8988T (cell line): ENCODE measurements at regions not wholly inside any gene's neighbourhood (a gene's known extent, or its start where the extent isn't known, plus 50 kb on each side); places are given as distances from the start of the nearest gene placed in this dataset.

ENCODE experiments used
- DNase-seq: peaks from one replicate; pipeline ENCODE4 v3.0.0; 2011

DNA sequence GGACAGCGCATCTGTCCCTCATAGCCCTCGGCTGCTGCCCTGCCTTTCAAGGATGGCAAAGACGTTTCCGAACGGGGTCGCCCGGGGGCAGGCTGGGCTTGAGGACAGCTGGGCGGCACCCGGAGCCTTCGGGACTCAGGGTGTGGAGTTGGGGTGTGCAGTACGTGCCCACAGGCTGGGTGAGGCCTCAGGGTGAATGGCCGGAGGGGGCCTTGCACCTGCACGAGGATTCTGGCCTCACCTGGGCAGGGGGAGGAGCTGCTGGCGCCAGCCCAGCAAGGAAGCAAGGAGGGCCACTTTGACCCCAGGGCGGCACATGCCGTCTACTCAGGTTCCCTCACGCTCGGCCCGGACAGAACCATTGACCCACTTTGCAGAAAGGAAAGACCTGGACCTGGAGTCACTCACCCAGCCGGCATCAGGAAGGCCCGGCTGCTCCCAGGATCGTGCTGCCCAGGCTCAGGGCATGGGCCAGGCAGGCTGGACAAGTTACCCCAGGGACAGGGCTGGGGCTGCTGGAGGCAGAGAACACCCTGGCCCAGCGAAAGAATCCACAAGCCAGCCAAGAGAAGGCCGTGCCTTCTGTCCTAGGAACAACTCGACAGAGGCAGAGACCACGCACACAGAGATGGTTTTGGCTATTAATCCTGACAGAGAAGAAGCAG is 65.1 kb upstream of the TTC34 start:
- no peak for DNase-seq

DNA sequence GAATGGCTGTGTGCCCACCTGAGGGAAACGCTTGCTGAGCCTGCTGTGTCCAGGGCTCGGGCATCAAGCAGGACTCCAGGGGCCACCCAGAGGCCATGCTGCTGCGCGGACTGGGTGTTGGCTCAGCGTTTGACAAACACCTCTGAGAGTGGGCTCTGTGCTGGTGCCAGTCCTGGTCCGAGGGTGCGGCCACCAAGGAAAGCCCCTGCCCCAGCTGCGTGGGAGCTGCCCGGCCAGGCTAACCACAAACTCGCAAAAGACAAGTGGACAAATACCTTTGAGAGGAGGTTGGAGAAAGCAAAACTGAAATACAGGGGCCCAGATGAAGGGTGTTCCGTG is 65.6 kb upstream of the TTC34 start:
- DNase-seq, result no peak

DNA sequence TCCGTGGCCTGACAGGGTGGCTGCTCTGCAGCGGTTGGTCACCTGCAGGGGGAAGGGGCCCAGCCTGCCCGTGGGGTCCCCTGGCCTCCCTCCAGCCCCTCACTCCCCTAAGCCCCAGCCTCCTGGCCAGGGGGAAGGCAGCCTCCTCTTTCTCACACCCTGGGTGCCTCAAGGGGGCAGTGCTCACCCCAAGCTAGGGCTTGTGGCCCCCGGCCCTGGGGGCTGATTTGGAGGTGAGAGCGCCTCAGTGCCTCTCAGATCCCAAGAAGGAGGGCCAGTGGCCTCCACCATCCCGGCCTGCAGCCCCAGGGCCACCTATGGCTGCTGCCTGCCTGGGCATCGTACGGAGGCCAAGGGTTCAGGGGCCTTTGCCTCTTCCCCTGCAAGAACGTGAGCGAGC is 66.4 kb upstream of the TTC34 start:
- DNase-seq, result no peak

DNA sequence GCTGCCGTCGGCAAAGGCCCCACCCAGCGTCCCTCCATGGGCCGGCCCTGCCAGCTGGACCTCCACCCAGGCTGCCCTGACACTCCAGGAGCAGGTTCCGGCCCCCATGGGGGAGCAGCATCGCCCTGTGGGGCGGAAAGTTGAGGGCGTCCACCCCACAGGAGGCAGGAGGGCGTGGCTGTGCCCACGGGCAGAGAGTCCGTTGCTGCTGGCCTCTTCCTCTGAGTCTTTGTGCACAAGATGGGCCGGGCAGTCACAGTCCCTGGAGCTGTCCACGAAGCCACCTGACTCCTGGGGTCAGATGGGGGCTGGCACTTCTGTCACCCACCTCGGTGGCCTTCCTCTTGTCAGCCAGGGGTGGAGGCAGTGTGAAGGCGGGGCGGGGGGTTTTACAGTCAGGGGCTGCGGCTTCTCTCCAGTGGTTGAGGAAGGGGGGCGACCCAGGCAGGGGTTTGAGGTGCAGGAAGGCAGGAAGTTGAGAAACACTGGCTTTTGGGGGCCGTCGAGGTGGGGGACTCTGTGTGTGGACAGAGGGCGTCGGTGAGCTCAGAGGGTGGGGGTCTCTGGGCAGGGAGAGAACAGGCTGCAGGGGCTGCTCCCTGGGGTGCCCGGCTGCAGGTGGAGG is 67.2 kb upstream of the TTC34 start:
- DNase-seq, result no peak

DNA sequence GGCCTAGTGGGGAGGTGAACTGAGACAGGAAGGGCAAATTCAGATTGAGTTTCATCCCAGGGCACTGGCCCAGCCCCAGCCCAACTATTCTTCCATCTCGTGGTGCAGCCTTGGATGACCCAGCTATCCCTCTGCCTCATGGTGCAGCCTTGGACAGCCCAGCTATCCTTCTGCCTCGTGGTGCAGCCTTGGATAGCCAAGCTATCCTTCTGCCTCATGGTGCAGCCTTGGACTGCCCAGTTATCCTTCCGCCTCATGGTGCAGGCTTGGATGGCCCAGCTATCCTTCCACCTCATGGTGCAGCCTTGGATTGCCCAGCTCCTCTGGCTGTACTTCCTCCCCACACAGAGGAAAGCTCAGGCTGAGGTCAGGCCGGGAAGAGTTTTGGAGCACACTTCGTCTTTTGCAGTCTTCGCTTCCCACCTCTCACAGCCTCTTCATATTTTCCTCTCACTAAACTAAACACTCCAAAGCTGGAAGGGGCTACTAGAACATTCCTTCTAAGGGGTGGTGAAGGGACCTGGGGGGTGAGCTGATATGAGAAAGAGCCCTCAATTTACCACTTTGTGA is 69.8 kb upstream of the TTC34 start:
- DNase-seq, result no peak

DNA sequence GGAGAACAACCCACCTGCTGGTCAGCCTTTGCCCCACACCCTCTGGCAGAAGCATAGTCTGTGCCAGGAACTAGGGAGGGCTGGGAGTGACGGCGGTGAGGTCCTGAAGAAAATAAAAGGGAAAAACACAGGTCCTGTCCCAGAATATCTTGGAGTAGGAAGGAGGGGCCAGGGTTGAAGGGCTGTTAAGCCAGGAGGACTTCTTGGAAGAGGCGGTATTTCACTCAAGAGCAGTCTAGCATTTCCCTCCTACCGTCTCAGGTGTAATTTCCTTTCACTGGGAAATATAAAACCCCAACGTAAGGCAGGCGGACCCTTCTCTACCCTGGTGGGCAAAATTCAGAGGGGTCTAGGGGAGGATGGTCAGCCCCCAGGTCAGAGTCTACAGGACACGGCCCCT is 72.7 kb upstream of the TTC34 start:
- no peak for DNase-seq

DNA sequence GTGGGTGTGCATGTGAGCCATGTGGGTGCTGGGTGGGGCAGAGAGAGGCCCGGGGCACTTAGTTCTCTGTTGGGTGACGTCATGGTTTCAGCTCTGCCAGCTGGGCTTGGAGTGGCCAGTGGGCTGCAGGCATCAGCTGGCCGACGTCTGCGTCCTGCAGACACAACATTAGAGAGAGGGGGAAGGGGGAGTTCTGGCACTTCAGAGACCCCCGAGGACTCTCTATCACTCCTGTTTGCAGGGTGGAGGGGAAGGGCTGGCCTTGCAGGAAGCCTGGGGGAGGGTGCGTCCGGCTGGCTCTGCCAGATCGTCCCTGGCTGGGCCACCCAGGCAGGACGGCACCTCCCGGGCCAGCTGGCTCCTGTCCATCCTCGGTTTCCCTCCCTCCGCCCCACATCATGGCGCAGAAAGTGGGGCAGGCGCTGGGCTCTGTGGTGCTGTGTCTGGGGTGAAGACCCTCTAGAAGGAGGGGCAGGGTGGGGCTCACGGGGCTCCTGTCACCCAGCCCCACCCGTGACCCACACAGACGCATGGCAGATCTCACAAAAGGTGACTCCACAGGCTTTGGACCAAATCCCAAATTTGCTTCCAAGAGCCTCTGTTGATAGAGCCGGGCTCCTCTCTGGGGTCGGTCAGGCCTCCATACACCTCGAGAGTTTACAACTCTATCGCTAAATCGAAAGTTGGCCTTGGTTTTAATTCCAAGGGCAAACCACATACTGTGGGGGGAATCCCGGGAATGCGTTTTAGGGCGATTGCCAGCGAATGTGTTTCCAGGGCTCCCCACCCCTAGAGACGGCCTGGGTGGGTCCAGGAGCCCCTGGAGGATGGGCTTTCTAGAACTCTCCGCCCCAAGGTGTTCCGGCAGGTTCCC is 73.4 kb upstream of the TTC34 start:
- no peak for DNase-seq

DNA sequence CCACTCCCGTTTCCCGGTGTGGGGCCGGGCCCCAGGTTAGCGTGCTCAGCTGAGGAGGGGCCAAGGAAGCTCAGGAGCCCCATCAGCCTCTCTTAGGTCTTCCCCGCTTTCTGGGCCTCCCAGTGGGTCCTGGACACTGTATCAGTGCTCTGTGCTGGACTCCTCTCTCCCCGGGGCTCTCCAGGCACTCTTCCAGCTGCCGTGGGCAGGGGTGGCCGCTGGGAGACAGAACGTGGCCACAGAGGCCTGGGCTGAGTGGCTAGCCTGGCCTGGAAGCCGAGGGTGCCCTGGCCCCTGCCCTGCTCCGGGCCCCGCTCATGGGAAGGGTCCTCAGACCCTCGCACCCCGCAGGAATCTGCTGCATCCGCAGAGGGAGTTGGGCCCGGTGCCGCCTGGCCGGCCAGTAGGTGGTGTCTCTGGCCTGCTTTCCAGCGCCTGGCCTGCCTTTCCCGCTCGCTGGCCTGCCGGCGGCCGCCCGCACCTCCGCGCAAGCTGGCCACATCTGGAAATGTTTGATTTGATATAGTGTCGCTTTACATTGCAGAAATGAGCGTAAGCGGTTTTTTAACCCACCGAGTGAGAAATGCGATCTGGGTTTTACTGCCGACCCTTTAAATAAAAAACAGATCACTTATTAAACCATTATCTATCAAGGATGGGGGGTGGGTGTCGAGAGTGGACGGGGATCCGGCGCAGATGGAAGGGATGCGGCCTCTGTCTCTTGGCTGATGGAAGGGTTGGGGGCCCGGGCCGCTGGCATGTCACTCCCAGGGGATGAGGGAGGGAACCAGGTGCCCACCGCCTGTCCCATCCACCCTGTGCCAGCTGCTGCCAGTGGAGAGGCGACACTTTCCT is 74.4 kb upstream of the TTC34 start:
- no peak for DNase-seq

DNA sequence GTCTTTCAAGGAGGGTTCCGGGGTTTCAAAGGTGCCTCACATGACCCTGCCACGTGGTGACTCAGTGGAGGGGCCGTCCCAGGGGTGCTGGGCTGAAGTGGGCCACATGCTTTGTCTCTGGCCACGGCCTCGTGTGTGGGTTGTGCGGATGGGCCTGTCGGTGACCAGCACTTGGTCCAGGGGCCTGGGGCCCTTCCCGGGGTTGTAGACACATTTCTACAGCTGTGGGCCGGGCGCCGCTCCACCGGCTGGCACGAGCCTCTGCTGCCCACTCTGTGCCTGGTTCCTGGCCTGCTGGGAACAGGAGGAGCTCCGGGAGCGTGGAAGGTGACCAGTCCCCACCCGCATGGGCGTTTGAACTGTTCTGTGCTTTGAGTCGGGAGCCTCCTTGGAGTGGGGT is 75.4 kb upstream of the TTC34 start:
- no peak for DNase-seq

DNA sequence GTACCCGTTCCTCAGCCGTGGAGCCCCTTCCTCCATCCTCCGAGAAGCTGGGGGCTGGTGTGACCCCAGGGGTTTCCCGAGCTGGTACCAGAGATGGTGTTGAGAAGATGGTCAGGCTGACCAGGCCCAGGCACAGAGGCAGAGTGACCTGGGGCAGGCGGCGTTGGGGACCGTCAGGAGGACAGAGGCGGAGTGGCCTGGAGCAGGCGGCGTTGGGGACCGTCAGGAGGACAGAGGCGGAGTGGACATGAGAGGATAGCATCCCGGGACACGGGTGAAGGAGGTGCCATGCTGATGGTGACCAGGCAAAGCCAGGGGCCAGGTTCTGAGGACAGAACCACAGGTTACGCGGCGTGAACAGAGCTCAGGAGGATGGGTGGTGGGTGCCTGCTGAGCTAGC is 75.9 kb upstream of the TTC34 start:
- DNase-seq, result no peak

DNA sequence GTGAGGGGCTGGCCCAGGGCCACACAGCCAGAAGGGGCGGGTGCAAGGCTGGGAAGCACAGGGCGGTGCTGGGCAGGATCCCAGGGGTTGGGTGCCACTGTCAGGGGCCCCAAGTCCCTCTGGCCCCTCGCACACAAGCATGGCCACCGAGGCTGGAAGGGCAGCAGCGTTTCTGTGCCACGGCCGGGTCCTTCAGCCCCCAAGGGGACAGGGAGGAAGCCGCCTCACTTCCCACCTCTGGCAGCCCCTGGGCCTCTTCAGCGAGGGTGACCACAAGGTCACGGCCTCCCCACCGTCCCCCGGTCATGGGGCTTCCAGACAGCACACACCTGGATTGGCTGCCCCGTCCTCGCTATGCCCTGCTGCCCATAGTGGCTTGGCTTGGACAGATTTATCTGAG is 77.1 kb upstream of the TTC34 start:
- DNase-seq, result no peak

DNA sequence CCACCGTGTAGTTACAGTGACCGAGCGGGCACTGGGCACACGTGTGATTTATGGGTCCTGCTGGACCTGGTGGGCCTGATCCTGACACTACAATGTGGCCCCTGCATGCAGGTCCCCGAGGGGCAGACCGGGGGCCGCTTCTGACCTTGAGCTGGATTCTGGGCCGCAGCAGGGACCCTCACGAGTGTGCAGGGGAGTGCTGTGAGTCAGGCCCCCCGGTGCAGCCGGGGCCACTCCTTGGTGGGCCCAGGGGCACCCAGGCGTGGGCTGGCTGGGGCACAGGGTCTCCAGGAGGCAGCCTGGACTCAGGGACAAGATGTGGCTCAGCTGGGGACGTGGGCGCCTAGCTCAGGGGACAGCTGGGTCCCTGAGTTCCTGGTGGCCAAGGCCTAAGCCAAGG is 77.5 kb upstream of the TTC34 start:
- DNase-seq, result no peak

DNA sequence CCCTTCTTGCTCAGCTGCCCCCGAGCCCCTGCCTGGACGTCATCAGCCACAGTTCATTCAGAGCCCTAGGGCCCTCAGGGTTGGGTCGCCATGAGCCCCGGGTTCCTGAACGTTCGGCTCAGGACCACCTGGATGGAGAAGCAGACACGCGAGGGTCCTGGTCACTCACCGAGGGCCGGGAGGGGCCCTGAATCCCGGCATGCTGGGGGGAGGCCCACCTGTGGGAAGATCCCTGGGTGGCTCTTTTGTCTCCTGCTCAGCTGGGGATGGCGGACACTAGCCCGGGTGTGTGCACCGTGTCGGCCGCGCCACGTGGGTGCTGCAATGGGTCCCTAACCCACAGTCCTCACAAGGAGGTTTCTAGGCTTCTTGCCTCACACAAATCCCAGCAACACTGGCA is 78.1 kb upstream of the TTC34 start:
- no peak for DNase-seq

DNA sequence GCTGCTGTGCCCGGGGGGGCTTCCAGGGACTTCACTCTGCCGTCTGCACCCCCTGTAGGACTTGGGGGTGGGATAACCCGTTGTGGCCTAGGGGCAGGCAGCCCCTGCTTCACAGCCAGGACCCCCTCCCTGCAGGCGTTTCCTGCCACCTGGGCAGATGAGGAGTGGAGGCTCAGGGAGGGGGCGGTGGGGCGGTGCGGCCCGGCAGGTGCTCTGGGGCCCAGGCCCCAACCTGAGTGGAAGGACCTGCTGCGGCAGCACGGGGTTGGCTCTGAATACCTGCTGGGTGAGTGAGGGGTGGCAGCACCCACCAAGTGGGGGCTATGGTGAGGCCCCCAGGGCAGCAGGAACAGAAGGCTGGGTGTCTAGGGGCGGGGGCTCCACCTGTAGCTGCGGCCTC is 78.6 kb upstream of the TTC34 start:
- DNase-seq, result no peak

DNA sequence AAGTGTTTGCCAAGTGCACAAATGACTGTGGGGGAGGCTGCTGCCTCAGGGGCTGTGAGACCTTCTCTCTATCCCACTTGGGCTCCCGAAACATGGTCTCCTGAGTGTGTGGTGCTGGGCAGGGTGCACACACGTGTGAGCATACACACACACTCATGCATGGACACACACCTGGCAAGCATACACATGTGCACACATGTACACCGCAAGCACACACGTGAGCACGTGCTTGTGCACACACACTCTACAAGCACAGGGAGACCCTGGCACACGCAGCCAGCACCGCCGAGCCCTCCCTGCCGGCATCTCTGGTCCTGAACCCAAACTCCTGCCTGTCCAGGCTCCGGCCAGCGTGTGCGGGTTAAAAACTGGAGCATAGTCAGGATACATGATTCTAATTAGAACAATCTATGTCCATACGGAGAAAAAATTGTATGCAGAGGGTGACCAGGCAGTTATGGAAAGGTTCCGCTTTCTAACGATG is 79.4 kb upstream of the TTC34 start:
- DNase-seq, result no peak

DNA sequence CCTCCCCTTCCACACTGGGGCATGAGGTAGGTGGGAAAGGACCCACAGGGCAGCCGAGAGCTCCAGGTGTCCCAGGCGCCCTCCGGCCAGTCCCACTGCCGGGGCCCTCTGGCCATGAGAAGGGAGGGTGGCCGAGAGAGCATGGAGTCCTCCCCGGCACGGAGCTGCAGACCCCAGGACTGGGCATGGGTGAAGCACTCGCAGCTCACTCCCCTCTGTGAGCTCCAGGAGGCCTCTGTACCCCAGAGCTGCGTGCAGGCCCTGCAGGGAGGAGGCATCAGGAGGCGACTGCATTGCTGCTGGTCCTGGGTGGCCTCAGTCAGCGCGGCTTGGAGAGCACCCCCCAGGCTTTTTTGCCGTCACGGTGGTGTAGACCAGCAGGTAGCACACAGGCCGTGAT is 80.1 kb upstream of the TTC34 start:
- no peak for DNase-seq

DNA sequence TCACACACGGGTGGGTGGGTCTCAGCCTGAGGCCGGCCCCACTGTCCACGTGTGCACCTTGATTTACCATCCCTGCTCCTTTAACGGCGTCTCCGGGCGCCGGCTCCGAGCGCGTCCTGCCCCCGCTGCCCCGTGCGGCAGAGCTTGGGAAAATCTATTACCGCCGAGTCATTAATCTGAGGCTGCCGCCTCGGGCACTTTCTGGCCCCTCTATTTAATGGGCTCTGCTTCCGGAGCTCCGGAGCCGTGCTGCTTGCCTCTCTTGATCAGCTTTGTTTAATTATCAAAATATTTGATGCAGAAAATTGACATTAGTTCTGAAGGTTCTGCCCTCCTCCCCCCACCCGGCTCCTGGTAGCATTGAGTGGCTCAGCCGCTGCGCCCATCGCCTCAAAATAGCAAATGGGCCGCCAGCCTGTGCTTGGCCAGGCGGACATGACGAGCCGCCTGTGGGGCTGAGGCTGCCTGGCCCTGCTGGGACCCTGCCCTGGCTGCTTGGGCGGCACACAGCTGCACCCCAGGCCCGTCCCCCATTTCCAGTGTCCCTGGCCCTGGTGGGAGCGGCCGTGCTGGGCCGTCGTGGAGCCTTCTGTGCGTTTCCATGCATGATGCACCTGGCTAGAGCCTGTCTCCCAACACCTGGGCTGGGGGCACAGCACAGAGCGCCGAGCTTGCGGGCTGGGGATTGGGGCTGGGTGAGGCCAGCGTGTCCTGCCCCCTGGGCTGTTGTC is 81.6 kb upstream of the TTC34 start:
- no peak for DNase-seq

DNA sequence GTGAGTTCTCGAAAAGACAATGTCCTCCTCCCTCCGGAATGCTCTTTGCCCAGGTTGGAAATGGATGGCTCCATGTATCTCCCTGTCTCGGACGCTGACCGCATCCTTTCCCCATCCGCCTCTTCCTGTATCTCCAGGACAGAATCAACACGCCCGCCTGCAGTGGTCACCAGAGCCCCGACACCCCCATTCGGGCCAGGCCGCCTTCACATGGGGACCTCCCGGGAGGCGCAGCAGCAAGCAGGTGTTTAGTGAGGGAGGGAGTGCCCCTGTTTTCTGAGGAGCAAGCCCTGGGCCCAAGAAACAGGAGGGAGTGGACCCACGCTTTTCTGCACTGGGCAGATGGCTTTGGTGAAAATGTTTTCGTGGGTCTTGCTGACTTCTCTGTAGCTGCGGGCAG is 83.5 kb upstream of the TTC34 start:
- DNase-seq, result no peak

DNA sequence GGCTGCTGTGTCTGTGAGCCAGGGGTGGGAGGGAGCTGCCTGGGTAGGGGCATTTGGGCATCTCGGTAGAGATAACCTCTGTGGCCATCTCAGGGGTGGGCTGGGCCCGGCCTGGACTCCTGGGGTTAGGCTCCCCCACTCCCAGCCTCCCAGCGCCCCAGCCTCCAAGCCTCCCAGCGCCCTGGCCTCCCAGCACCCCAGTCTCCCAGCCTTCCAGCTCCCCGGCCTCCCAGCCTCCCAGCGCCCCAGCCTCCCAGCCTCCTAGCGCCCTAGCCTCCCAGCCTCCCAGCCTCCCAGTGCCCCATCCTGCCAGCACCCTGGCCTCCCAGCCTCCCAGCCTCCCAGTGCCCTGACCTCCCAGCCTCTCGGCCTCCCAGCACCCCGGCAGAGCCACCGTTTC is 85.1 kb upstream of the TTC34 start:
- DNase-seq, result no peak

DNA sequence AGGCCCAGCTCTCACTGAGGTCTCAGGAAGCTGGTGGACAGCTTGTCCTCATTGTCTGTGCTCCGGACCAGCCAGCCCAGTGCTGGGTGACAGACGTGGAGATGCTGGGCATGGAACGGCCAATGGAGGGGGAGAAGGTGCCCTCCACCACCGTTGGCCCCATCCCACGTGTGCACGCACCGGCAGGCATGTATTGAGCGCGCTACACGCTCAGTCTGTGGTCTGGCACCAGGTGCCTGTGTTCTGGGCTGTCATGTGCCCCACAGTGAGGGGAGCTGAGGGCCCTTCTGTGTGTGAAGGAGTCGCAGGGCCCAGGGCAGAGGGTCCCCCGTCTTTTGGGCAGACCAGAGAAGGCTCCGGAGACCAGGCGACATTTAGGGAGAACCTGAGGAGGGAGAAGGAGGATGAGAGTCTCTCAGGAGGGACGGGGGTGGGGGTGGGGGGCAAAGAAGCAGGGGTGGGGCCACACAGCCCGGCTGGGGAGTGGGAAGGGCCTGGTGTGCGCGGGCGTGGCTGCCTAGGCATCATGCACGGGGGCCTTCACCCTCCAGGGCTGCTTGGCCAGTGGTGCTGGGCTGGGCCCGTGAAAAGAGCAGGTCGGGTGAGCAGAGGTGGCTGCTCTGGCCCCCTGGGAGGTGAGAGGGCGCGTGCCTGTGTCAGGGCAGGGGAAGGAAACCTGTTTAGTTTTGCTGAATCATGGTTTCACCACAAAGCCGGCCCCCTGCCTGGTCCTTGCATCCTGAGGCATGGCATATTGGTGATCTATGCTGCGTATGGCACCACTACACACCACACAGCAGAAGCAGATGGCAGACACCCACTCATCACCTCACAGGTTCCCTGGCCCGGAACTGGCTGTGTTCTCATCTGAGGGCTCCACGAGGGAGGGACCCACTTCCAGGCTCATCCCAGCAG is 86.7 kb upstream of the TTC34 start:
- no peak for DNase-seq

DNA sequence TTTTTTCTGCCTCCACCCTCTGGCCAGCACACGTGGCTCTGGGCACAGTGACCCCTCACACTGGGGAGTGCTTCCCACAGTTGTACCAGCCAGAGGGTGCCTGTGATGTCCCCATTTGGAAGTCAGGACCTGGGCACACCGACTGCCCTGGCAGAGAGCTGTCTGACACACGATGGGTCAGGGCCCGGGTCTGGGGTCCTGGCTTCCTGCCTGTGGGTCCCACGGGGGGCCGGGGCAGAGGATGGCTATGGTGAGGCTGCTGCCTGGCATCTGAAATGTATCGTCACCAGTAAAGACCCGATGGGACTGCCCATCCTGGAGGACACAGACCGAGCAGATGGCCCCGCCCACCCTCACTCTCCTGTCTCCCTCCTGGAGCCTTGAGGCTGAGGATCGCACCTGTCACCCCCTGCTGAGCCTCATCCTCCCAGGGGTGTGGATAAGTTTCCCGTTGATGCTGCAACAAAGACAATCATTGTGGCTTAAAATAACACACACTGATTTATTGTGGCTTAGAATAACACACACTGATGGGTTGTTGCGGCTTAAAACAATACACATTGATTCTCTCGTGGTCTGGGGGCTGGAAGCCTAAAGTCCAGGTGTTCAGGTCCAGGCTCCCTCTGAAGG is 88.8 kb upstream of the TTC34 start:
- DNase-seq, result no peak
